ENCODE measurements at regions not wholly inside any gene's neighbourhood (a gene's known extent, or its start where the extent isn't known, plus 50 kb on each side); places are given as distances from the start of the nearest gene placed in this dataset.
"Not testable (repeated sequence)": the region's sequence is repeated elsewhere in the genome, so short reads cannot be mapped to it uniquely, and the experiment has no call there.

GRCh38 chr3:147333098-147333497, 73.2 kb downstream of the ZIC4 start:
- DNase-seq = no peak

GRCh38 chr3:147328711-147329110, 77.6 kb downstream of the ZIC4 start:
- DNase-seq = no peak

- no peak for DNase-seq
Measured at GRCh38 chr3:147324356-147324755, 82.0 kb downstream of the ZIC4 start.

GRCh38 chr3:147318900-147319299, 87.4 kb downstream of the ZIC4 start:
- no peak for DNase-seq

GRCh38 chr3:147317080-147317479, 89.3 kb downstream of the ZIC4 start:
- DNase-seq = not testable (repeated sequence)

GRCh38 chr3:147313513-147313912, 92.8 kb downstream of the ZIC4 start:
- DNase-seq = no peak

- no peak for DNase-seq
Measured at GRCh38 chr3:147312786-147313280, 93.5 kb downstream of the ZIC4 start.

GRCh38 chr3:147311716-147312115, 94.6 kb downstream of the ZIC4 start:
- DNase-seq = no peak

GRCh38 chr3:147305533-147306250, 100.7 kb downstream of the ZIC4 start:
- no peak for DNase-seq

GRCh38 chr3:147304756-147305155, 101.6 kb downstream of the ZIC4 start:
- DNase-seq = no peak

- no peak for DNase-seq
Measured at GRCh38 chr3:147301781-147302180, 104.6 kb downstream of the ZIC4 start.

- DNase-seq = no peak
Measured at GRCh38 chr3:147299656-147300055, 106.7 kb downstream of the ZIC4 start.

GRCh38 chr3:147298511-147298982, 107.8 kb downstream of the ZIC4 start:
- DNase-seq = peak in 1 of 2 experiments; percentile 34

GRCh38 chr3:147297761-147298350, 108.5 kb downstream of the ZIC4 start:
- no peak for DNase-seq

- not testable (repeated sequence) for DNase-seq
Measured at GRCh38 chr3:147287370-147287769, 119.0 kb downstream of the ZIC4 start.

- no peak for DNase-seq
Measured at GRCh38 chr3:147269907-147270306, 136.4 kb downstream of the ZIC4 start.

GRCh38 chr3:147267434-147267833, 138.9 kb downstream of the ZIC4 start:
- no peak for DNase-seq

GRCh38 chr3:147257944-147258343, 148.4 kb downstream of the ZIC4 start:
- DNase-seq = no peak

GRCh38 chr3:147256739-147257138, 149.6 kb downstream of the ZIC4 start:
- no peak for DNase-seq

- no peak for DNase-seq
Measured at GRCh38 chr3:147246906-147247305, 159.4 kb downstream of the ZIC4 start.

GRCh38 chr3:147245638-147246037, 160.7 kb downstream of the ZIC4 start:
- not testable (repeated sequence) for DNase-seq

GRCh38 chr3:147245022-147245421, 161.3 kb downstream of the ZIC4 start:
- DNase-seq = not testable (repeated sequence)

GRCh38 chr3:147244397-147244796, 161.9 kb downstream of the ZIC4 start:
- DNase-seq = no peak

- DNase-seq = no peak
Measured at GRCh38 chr3:147240581-147240980, 165.8 kb downstream of the ZIC4 start.
